AG09309 (cell line): ENCODE measurements at regions not wholly inside any gene's neighbourhood (a gene's known extent, or its start where the extent isn't known, plus 50 kb on each side); places are given as distances from the start of the nearest gene placed in this dataset.
"Not testable (repeated sequence)": the region's sequence is repeated elsewhere in the genome, so short reads cannot be mapped to it uniquely, and the experiment has no call there.

Experiments used
- DNase-seq: peaks from one replicate; pipeline ENCODE4 v3.0.0-alpha.2; 2010; ENCODE audit warnings: low read depth
- H3K4me3 ChIP-seq: 2 replicates; pipeline ENCODE4 v1.5.1; 2011; ENCODE audit warnings: mild to moderate bottlenecking, low read depth, low read length, moderate library complexity; ENCODE audit not compliant: control insufficient read depth
- CTCF ChIP-seq: IDR thresholded peaks from 2 replicates; pipeline ENCODE4 v1.5.1; 2011; ENCODE audit warnings: mild to moderate bottlenecking, low read depth, low read length, inconsistent platforms; ENCODE audit not compliant: insufficient read depth, control insufficient read depth; ENCODE audit errors: missing control alignments

GRCh38 chr6:49145280-49145679, 317.8 kb downstream of the MMUT start:
- no peak for DNase-seq
- TF ChIP-seq CTCF = no peak
- H3K4me3 ChIP-seq = no peak overlapping the region

- DNase-seq = no peak
- H3K4me3 ChIP-seq = no peak overlapping the region
- no peak for TF ChIP-seq CTCF
Measured at GRCh38 chr6:49142421-49143151, 320.5 kb downstream of the MMUT start.

- no peak for DNase-seq
- no peak overlapping the region for H3K4me3 ChIP-seq
- TF ChIP-seq CTCF = no peak
Measured at GRCh38 chr6:49121970-49122369, 341.1 kb downstream of the MMUT start.

GRCh38 chr6:49118478-49118877, 344.6 kb downstream of the MMUT start:
- DNase-seq = no peak
- no peak overlapping the region for H3K4me3 ChIP-seq
- TF ChIP-seq CTCF = no peak

GRCh38 chr6:49110916-49111315, 352.1 kb downstream of the MMUT start:
- DNase-seq = no peak
- TF ChIP-seq CTCF = no peak
- no peak overlapping the region for H3K4me3 ChIP-seq

GRCh38 chr6:49097664-49098063, 365.4 kb downstream of the MMUT start:
- not testable (repeated sequence) for H3K4me3 ChIP-seq, DNase-seq

GRCh38 chr6:49097116-49097515, 365.9 kb downstream of the MMUT start:
- DNase-seq = no peak
- TF ChIP-seq CTCF = no peak
- H3K4me3 ChIP-seq = no peak overlapping the region
